ENCODE measurements at regions not wholly inside any gene's neighbourhood (a gene's known extent, or its start where the extent isn't known, plus 50 kb on each side); places are given as distances from the start of the nearest gene placed in this dataset.

DNA sequence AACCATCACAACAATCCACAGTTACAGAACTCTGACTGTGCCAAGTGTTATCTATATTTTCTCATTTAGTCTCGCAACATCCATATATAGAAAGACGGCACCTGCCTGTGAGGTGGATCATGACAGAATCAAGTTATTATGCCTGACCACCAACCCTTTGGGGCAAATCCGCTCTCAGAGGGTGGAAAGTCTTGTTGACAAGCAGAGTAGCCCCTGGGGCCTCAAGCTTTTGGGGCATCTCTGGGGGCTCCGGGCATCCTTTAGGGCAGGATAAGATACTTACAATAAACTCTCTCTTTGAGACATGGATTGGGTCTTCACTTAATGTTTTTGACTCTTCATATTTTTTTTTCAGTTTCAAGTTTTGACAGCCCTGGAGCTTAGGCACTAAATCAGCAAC lies 150.5 kb upstream of the NAV2 start:
- intact Hi-C loops (cut with DNase I): loop anchor here (2.0 to 10.0 kb wide), 7 partner anchors 181 to 570 kb away; no protein-coding TSS in a partner anchor
- H3K27me3 ChIP-seq: peaks cover 0 to 8% (median 0%) of the 10 kb centered on the region in 9 donors
- ATAC-seq (no peak), DNase-seq (no peak)
- no peak overlapping the region for H3K4me3 ChIP-seq
- TF ChIP-seq POLR2A (IDR thresholded peaks at IDR 0.05): no peak
- TF ChIP-seq, protein P1, sequence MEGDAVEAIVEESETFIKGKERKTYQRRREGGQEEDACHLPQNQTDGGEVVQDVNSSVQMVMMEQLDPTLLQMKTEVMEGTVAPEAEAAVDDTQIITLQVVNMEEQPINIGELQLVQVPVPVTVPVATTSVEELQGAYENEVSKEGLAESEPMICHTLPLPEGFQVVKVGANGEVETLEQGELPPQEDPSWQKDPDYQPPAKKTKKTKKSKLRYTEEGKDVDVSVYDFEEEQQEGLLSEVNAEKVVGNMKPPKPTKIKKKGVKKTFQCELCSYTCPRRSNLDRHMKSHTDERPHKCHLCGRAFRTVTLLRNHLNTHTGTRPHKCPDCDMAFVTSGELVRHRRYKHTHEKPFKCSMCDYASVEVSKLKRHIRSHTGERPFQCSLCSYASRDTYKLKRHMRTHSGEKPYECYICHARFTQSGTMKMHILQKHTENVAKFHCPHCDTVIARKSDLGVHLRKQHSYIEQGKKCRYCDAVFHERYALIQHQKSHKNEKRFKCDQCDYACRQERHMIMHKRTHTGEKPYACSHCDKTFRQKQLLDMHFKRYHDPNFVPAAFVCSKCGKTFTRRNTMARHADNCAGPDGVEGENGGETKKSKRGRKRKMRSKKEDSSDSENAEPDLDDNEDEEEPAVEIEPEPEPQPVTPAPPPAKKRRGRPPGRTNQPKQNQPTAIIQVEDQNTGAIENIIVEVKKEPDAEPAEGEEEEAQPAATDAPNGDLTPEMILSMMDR (IDR thresholded peaks at IDR 0.05): no peak
- H3K4me1 ChIP-seq: peaks cover 0 to 13% (median 7%) of the 10 kb centered on the region in 12 donors
- no peaks in the 10 kb centered on the region for H3K36me3 ChIP-seq
- no peaks in the 10 kb centered on the region for H3K9me3 ChIP-seq
- H3K27ac ChIP-seq: no peak overlapping the region
- WGBS, 4 donors: 86 to 98% (median 94%) methylated on average over 4 of the region's 4 CpGs

DNA sequence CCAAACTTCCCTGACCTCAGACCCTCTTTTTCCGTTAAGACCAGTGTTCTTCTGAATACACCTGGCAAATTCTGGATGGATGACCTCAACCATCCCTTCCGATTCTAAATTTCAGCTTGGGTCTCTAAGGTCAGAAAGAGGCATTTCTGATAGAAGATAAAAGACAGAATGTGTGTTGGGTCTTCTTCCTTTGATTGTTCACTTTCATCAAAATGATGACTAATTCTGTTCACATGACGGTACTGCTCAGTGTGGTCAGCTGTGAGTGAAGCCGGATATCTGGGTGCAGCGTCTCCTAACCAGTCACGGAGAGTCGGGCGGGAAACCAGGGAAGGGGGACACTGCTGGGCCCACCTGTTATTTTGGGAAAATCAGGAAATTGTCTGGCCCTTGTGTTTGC lies 151.6 kb upstream of the NAV2 start:
- H3K9me3 ChIP-seq: no peaks in the 10 kb centered on the region
- WGBS, 4 donors: 73 to 77% (median 74%) methylated on average over 8 of the region's 8 CpGs
- intact Hi-C loops (cut with DNase I): loop anchor here in 8 of 10 donors (5.0 to 10.0 kb wide), 5 partner anchors 241 to 571 kb away; no protein-coding TSS in a partner anchor
- H3K27me3 ChIP-seq: peaks cover 0 to 12% (median 0%) of the 10 kb centered on the region in 9 donors
- no peak overlapping the region for H3K27ac ChIP-seq
- no peak overlapping the region for H3K4me3 ChIP-seq
- H3K36me3 ChIP-seq: no peaks in the 10 kb centered on the region
- ATAC-seq (no peak), DNase-seq (no peak)
- TF ChIP-seq, protein P1 (IDR thresholded peaks at IDR 0.05): no peak
- no peak for TF ChIP-seq POLR2A (IDR thresholded peaks at IDR 0.05)
- peaks cover 0 to 13% (median 7%) of the 10 kb centered on the region in 12 donors for H3K4me1 ChIP-seq

DNA sequence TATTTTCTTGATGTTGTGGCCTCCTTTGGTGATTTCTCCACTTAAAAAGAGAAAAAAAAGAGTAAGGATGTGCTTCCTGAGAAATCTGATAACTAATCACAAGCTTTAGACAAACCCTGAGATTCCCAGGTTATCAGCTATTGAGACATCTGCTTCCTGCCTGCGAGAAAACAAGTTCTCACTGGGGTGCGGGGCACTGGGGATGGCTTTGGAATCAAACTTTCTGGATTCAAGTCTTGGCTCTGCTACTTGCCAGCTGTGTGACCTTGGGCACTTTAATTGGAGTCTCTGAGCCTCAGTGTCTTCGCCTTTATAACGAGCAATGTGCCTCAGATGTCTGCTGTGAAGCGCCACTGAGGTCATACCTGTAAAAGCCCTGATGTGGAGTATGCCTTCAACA lies 152.5 kb upstream of the NAV2 start:
- peaks cover 0 to 12% (median 0%) of the 10 kb centered on the region in 9 donors for H3K27me3 ChIP-seq
- no peaks in the 10 kb centered on the region for H3K9me3 ChIP-seq
- intact Hi-C loops (cut with DNase I): loop anchor here in 8 of 10 donors (5.0 to 10.0 kb wide), 5 partner anchors 242 to 572 kb away; no protein-coding TSS in a partner anchor
- no peak overlapping the region for H3K4me3 ChIP-seq
- no peak for TF ChIP-seq POLR2A (IDR thresholded peaks at IDR 0.05)
- TF ChIP-seq, protein P1 (IDR thresholded peaks at IDR 0.05): no peak
- no peak overlapping the region for H3K27ac ChIP-seq
- WGBS, 4 donors: 79 to 90% (median 84%) methylated on average over 5 of the region's 5 CpGs
- peaks cover 0 to 13% (median 7%) of the 10 kb centered on the region in 12 donors for H3K4me1 ChIP-seq
- no peaks in the 10 kb centered on the region for H3K36me3 ChIP-seq
- no peak for ATAC-seq
- no peak for DNase-seq

DNA sequence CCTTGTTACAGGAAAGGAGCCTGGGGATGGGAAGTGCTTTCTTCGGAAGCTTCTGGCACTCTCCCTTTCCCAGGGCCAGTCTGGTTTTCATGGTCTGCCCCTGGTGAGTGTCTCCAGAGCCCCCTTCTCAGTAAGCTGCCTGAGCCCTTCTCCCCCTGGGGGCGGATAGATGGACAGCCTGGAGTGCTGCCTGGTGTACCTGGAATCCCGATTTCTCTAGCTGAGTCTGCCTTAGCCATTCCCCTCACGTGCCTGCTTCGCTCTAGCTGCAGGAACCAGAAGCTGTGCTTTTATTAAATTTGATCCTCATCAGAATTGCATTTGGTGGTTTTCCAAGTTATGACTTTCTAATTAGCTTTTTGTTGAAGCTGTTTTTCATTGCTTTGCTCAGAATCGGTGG lies 152.9 kb upstream of the NAV2 start:
- intact Hi-C loops (cut with DNase I): loop anchor here in 9 of 10 donors (5.0 to 10.0 kb wide), 11 partner anchors 243 to 573 kb away; no protein-coding TSS in a partner anchor
- ATAC-seq (no peak), DNase-seq (no peak)
- Histone ChIP-seq H3K27me3 (peaks cover 0 to 12% (median 0%) of the 10 kb centered on the region in 9 donors), H3K4me3 (no peak overlapping the region), H3K4me1 (peaks cover 0 to 12% (median 6%) of the 10 kb centered on the region in 12 donors), H3K36me3 (no peaks in the 10 kb centered on the region), H3K27ac (no peak overlapping the region), H3K9me3 (no peaks in the 10 kb centered on the region)
- WGBS, 4 donors: 69 to 78% (median 73%) methylated on average over 6 of the region's 6 CpGs
- no peak for TF ChIP-seq POLR2A (IDR thresholded peaks at IDR 0.05)
- TF ChIP-seq, protein P1 (IDR thresholded peaks at IDR 0.05): no peak
